CD4-positive, alpha-beta T cell treated with Interleukin-6 at 100 ng/mL for 8 hours (primary cell): ENCODE measurements at regions not wholly inside any gene's neighbourhood (a gene's known extent, or its start where the extent isn't known, plus 50 kb on each side); places are given as distances from the start of the nearest gene placed in this dataset.
"Not testable (repeated sequence)": the region's sequence is repeated elsewhere in the genome, so short reads cannot be mapped to it uniquely, and the experiment has no call there.

Experiments used
- DNase-seq: peaks from one replicate; pipeline ENCODE4 v3.0.0-alpha.2; 2020; ENCODE audit warnings: mixed read lengths, low spot score

DNA sequence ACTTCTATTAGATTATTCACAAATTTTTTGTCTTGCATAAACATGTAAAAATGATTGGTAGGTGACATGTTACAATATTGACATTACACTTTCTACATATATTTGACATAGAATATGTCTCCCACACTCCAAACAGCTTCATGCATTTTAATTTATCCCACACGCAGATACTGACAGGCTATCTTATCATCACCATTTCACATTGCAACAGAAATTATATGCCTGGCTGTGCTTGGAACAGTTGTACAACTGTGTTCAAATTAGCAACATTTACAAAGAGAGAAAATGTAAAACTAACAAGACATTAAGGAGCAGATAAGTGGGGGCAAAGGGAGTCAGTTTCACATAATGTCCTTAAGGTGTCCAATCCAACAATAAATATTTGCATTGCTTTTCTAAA, 1208.5 kb downstream of the NSUN3 start:
- no peak for DNase-seq

DNA sequence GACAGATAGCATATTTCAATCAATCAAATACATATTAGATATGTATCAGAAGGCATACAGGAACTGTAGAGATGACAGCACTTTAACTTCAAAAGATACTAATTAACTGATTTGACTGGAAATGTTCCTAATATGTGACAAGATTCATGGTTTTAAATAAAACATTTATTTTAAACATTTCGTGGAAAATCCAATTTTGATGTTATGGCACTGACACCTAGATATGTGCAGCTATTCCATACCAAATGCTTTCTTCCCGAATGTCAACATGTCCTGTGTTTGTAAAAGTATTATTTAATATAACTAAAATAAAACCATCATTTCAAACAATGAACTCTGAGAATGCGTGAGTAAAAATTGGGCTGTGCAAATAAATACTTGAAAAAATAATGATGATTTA, 1209.3 kb downstream of the NSUN3 start:
- DNase-seq: no peak

- DNase-seq: no peak
Observed at GRCh38 chr3:95272781-95273180, 1209.9 kb downstream of the NSUN3 start.

DNA sequence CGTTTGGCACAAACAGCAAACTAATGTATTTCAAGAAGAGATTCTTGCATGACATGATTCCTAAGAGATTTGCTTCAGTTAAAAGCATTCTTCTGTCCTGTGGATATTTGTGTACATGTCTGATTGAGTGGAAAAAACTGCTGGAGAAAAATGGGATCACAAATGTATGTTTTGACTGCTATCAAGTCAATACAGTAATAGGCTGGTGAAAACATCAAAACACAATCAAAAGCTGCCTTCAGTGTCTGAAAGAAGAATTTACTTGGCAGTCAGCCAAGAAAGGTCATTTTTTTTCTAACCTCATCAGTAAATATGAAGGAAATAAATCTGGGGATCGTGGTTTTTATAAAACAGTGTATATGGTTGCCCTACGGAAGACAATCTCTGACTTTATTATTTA, 1214.8 kb downstream of the NSUN3 start:
- no peak for DNase-seq

DNA sequence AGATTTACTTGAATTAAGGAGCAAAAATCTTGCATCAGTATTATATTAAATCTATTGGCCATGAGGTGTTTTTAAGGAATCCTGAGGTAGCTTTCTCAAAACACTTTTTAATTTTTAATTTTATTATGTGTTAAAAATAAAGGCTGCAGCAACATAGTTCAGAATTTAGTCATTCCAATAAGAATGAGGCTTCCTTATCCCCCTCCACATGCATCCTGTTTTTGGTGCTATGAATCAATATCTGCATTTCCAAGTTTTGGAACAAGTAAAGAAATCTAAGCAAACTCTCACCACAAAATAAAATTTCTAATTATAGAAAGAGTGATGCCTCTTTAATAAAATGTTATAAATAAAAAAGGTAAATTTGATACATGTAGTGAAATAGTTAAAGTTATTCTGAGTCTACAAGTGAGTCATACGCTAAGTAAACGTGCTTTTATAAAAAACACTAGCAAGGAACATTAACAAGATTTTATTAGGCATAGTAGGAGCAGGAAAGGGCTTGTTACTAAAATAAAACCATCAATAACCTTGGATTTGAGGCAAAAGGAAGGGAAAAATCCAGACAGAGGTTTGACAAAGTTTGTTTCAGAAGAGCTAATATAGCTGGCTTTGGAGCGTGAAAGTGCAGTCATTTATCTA, 1218.0 kb downstream of the NSUN3 start:
- no peak for DNase-seq

DNA sequence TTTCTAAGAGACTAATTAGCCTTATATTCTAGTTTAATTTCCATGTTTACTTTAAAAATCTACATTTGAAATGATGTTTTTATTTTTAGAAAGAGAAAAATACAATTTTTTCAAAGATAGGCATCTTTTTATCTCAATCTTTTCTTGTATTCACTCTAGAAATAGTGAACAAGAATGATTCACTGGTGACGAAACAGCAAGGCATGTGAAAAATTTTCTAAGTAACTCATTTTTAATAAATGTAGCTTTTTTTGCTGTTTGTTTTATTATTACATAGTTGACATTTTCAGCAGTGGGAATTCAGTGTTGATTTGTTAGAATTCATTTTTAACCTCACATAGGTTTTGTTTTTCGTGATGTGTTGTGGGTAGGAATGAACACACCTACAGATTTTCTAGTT, 1226.4 kb downstream of the NSUN3 start:
- no peak for DNase-seq

- DNase-seq: no peak
Observed at GRCh38 chr3:95297581-95297980, 1234.7 kb downstream of the NSUN3 start.

- no peak for DNase-seq
Observed at GRCh38 chr3:95302044-95302443, 1239.2 kb downstream of the NSUN3 start.

- no peak for DNase-seq
Observed at GRCh38 chr3:95310560-95310959, 1247.7 kb downstream of the NSUN3 start.

DNA sequence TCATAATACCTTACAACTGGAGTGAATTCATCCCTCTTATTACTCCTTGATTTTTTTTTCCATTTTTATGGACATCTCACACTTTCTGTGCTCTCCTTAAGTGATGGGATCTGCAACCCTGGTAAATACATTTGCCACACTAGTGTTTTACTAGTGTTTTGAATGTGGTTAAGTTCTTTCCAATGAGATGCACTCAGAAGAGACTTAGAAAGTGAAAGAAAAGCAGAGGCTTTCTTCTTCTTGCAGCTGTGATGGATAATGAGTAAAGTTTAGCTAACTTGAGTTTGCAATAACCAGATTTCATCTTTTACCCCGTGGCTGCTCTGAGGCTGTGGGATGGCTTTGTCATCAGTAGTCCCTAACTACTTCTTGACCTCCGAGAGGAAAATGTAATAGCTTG, 1248.4 kb downstream of the NSUN3 start:
- DNase-seq: no peak

DNA sequence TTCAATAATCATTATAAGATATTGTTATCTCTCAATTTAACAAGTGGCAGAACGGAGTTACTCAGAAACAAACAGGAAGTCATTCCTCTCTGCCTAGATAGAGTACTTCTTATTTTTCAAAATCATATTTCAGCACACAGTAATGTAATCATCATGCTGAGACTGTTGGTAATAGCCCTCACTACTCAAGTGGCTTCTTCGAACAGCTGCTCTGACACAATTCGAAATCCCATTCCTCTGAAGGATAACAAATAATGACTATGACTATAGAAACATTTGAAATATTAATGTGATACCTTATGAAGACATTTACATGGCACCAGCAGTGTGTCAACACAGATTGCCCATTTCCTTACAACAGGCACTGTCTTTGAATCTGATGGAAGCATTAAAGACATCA, 1249.8 kb downstream of the NSUN3 start:
- DNase-seq: no peak

- no peak for DNase-seq
Observed at GRCh38 chr3:95319921-95320494, 1257.1 kb downstream of the NSUN3 start.

- DNase-seq: no peak
Observed at GRCh38 chr3:95327478-95327877, 1264.6 kb downstream of the NSUN3 start.

DNA sequence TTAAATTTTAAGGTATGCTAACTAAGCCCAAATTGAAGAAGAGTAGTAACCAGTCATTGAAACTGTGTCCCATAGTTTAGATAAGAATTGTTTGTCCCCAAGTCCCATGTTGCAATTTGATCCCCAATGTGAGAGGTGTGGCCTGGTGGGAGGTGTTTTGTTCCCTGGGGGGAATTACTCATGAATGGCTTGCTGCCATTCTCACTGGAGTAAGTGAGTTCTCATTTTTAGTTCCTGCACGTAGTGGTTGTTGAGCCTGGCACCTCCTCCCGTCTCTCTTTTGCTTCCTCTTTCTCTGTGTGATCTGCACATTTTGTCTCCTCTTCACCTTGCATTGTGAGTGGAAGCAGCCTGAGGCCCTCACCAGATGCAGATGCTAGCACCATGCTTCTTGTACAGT, 1271.0 kb downstream of the NSUN3 start:
- no peak for DNase-seq

DNA sequence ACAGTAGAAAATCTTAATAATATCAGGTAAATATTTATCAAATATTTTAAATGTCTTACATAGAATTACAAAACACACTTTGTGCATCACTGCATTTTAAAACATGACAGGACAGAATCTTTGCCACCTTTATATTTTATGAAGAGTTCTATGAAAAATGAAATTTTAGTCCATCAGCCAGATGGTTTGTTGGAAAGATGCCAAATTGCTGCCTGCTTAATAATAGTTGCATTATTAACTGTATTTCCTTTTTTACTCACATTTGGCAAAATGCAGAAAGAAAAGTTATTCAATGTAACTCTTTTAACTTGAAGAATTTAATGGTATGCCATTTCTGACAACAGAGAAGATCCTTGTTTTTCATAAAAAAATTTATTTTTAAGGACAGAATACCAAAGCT, 1271.6 kb downstream of the NSUN3 start:
- DNase-seq: no peak

- no peak for DNase-seq
Observed at GRCh38 chr3:95335517-95335916, 1272.7 kb downstream of the NSUN3 start.

DNA sequence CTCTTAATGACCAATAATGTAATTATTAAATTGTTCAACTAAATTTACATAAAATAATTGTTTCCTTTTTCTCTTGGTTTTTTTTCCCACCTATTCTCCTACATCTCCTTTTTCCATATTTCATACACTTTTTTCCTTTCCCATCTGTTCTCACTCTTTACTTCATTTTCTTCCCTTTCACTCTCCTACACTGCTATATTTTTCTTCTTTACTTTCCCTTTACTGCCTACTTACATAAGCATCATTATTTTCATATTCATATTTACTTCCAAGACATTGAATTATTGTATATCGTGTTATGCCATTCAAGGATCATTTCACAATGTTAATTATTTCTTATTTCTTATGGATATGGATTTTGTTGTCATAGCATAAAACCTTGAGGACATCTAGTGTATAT, 1275.6 kb downstream of the NSUN3 start:
- no peak for DNase-seq

GRCh38 chr3:95341314-95341713, 1278.5 kb downstream of the NSUN3 start:
- DNase-seq: no peak

GRCh38 chr3:95343228-95343627, 1280.4 kb downstream of the NSUN3 start:
- no peak for DNase-seq

DNA sequence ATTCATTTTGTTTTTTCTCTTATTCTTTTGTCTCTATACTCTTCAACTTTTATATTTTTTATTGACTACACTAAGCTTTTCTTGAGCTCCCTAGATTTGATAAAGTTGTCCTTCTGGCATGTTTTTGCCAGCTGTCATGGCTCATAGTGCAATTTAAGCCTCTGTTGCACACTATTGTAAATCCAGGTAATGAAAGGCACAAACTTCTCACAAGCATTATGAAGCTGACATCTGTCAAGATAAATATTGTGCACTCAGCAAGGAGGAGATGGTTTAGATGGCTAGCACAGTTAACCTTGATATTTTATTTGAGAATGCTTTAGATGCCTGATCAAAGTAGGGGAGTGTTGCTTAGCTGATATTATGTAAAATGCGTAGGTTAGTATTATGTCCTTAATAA, 1280.9 kb downstream of the NSUN3 start:
- DNase-seq: no peak

- not testable (repeated sequence) for DNase-seq
Observed at GRCh38 chr3:95347936-95348335, 1285.1 kb downstream of the NSUN3 start.

- DNase-seq: no peak
Observed at GRCh38 chr3:95348879-95349278, 1286.0 kb downstream of the NSUN3 start.

- no peak for DNase-seq
Observed at GRCh38 chr3:95350049-95350448, 1287.2 kb downstream of the NSUN3 start.

GRCh38 chr3:95351158-95351557, 1288.3 kb downstream of the NSUN3 start:
- DNase-seq: no peak
